Mesothelial cell of epicardium (in vitro differentiated cells): ENCODE measurements at regions not wholly inside any gene's neighbourhood (a gene's known extent, or its start where the extent isn't known, plus 50 kb on each side); places are given as distances from the start of the nearest gene placed in this dataset.
A peak's percentile ranks its signal among the peaks of the same experiment; 100 is the strongest.

Source experiments
- DNase-seq, 2 experiments: peaks; one replicate each; pipeline ENCODE4 v3.0.0; 2021; ENCODE audit warnings: low spot score in 2 of 2; ENCODE audit not compliant: unreplicated experiment in 2 of 2
- H3K27ac Mint-ChIP-seq: 2 replicates; pipeline ENCODE4 v1.8.0; 2021; ENCODE audit warnings: mixed read lengths
- H3K27me3 Mint-ChIP-seq: 2 replicates; pipeline ENCODE4 v1.8.0; 2021; ENCODE audit warnings: low read depth, mixed read lengths
- H3K36me3 Mint-ChIP-seq: 2 replicates; pipeline ENCODE4 v1.8.0; 2021; ENCODE audit warnings: mixed read lengths
- H3K4me1 Mint-ChIP-seq: 2 replicates; pipeline ENCODE4 v1.8.0; 2021; ENCODE audit warnings: mixed read lengths
- H3K4me3 Mint-ChIP-seq: 2 replicates; pipeline ENCODE4 v1.8.0; 2021; ENCODE audit warnings: mild to moderate bottlenecking, moderate library complexity, mixed read lengths
- H3K9me3 Mint-ChIP-seq: 2 replicates; pipeline ENCODE4 v1.8.0; 2021; ENCODE audit warnings: mixed read lengths
- CTCF ChIP-seq: fragments of 200-600 bp; sonication (generic); IDR thresholded peaks from one replicate; pipeline ENCODE4 v1.5.0; 2021; ENCODE audit warnings: antibody characterized with exemption; ENCODE audit not compliant: unreplicated experiment

DNA sequence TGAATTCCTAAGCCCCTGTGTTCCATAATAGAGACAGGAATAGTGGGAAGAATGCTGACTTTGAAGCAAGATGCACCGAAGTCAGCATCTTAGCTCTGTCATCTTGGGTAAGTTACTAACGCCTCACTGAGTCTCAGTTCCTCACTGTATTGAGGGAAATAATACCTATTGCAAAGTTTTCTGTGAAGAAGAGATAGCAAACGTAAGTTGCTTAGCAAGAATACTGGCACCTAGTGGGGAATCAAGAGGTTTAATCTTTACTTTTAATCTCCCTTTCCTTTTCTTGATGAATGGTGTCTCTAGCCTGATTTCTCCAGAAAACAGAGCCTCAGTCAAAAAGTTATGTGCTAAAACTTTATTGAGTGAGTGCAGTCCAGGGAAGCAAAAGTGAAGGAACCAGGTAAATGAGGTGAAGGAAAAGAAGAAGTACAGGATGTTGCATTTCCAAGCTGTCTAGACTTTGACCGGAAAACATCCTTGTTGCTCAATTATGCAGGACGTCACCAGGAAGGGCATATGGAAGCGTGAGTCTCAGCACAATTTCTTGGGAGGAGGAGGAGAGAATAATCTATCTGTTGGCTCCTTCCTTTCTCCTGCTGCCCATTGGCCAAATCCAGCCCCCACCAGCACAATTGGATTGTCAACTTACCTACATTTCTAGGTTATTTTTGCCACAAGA, 210.0 kb downstream of the B3GLCT start:
- no peaks in the 10 kb centered on the region for H3K9me3 Mint-ChIP-seq
- H3K4me1 Mint-ChIP-seq: peaks cover 6% of the 10 kb centered on the region
- H3K27ac Mint-ChIP-seq: no peak overlapping the region
- TF ChIP-seq CTCF: no peak
- no peak for DNase-seq
- no peak overlapping the region for H3K4me3 Mint-ChIP-seq
- no peaks in the 10 kb centered on the region for H3K27me3 Mint-ChIP-seq
- no peaks in the 10 kb centered on the region for H3K36me3 Mint-ChIP-seq

GRCh38 chr13:31413516-31413915, 213.7 kb downstream of the B3GLCT start:
- Mint-ChIP-seq H3K9me3 (no peaks in the 10 kb centered on the region), H3K27ac (no peak overlapping the region), H3K36me3 (no peaks in the 10 kb centered on the region), H3K27me3 (no peaks in the 10 kb centered on the region), H3K4me3 (no peak overlapping the region), H3K4me1 (peaks cover 11% of the 10 kb centered on the region)
- no peak for DNase-seq
- no peak for TF ChIP-seq CTCF

- TF ChIP-seq CTCF: no peak
- H3K4me3 Mint-ChIP-seq: no peak overlapping the region
- peaks cover 5% of the 10 kb centered on the region for H3K4me1 Mint-ChIP-seq
- H3K27me3 Mint-ChIP-seq: peaks cover 6% of the 10 kb centered on the region
- no peaks in the 10 kb centered on the region for H3K9me3 Mint-ChIP-seq
- DNase-seq: no peak
- H3K27ac Mint-ChIP-seq: no peak overlapping the region
- H3K36me3 Mint-ChIP-seq: no peaks in the 10 kb centered on the region
These were observed 216.3 kb downstream of the B3GLCT start for GRCh38 chr13:31416066-31416465.

DNA sequence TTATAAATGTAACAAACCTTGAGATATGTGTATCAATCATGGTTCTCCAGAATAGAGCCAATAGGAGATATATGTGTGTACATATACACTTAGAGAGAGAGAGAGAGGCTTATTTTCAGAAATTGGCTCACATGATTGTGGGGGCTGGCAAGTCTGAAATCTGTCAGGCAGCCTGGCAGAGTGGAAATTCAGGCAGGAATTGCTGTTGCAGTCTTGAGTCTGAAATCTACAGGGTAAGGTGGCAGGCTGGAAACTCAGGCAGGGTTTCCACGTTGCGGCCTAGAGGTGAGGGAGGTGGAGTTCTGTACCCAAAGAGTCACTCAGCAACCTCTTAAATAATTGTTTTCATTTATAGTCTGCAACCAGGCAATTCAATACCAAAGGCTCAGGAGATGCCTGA, 218.4 kb downstream of the B3GLCT start:
- no peaks in the 10 kb centered on the region for H3K9me3 Mint-ChIP-seq
- peaks cover 8% of the 10 kb centered on the region for H3K27me3 Mint-ChIP-seq
- peaks cover 9% of the 10 kb centered on the region for H3K4me1 Mint-ChIP-seq
- H3K27ac Mint-ChIP-seq: peak overlapping the region; percentile 75
- DNase-seq: no peak
- H3K4me3 Mint-ChIP-seq: no peak overlapping the region
- no peaks in the 10 kb centered on the region for H3K36me3 Mint-ChIP-seq
- TF ChIP-seq CTCF: no peak

GRCh38 chr13:31421756-31422155, 222.0 kb downstream of the B3GLCT start:
- no peak for TF ChIP-seq CTCF
- no peaks in the 10 kb centered on the region for H3K36me3 Mint-ChIP-seq
- no peak for DNase-seq
- no peaks in the 10 kb centered on the region for H3K9me3 Mint-ChIP-seq
- no peak overlapping the region for H3K4me3 Mint-ChIP-seq
- H3K4me1 Mint-ChIP-seq: peaks cover 14% of the 10 kb centered on the region
- H3K27ac Mint-ChIP-seq: no peak overlapping the region
- peaks cover 10% of the 10 kb centered on the region for H3K27me3 Mint-ChIP-seq
